ENCODE measurements at regions not wholly inside any gene's neighbourhood (a gene's known extent, or its start where the extent isn't known, plus 50 kb on each side); places are given as distances from the start of the nearest gene placed in this dataset.

DNA sequence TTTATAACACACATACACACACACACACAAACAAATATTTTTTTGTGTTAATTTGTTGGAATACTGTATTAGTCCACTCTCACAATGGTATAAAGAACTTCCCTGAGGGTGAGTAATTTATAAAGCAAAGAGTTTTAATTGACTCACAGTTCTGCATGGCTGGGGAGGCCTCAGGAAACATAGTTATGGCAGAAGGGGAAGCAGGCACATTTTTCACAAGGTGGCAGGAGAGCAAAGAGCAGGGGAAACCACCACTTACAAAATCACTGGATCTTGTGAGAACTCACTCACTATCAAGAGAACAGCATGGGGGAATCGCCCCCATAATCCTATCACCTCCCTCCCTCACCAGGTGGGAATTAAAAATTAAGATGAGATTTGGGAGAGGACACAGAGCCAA, 205.4 kb upstream of the PTPRD start:
- no peaks in the 10 kb centered on the region; the same call in 1 of the 2 replicates for H3K9me3 ChIP-seq (ENCODE audit: control insufficient read depth, insufficient read depth, low read length)
- H3K27ac ChIP-seq (ENCODE audit: low read depth, low read length), result no peak overlapping the region
- H3K4me3 ChIP-seq (ENCODE audit: low read depth, low read length), result no peak overlapping the region
- no peak overlapping the region for H3K9ac ChIP-seq (ENCODE audit: low read depth, low read length)
- no peaks in the 10 kb centered on the region for H3K36me3 ChIP-seq (ENCODE audit: control insufficient read depth, insufficient read depth, low read length)
- no peaks in the 10 kb centered on the region for H3K4me1 ChIP-seq (ENCODE audit: control insufficient read depth, insufficient read depth, low read length)
- no peaks in the 10 kb centered on the region for H3K27me3 ChIP-seq (ENCODE audit: control insufficient read depth, insufficient read depth, low read length)

DNA sequence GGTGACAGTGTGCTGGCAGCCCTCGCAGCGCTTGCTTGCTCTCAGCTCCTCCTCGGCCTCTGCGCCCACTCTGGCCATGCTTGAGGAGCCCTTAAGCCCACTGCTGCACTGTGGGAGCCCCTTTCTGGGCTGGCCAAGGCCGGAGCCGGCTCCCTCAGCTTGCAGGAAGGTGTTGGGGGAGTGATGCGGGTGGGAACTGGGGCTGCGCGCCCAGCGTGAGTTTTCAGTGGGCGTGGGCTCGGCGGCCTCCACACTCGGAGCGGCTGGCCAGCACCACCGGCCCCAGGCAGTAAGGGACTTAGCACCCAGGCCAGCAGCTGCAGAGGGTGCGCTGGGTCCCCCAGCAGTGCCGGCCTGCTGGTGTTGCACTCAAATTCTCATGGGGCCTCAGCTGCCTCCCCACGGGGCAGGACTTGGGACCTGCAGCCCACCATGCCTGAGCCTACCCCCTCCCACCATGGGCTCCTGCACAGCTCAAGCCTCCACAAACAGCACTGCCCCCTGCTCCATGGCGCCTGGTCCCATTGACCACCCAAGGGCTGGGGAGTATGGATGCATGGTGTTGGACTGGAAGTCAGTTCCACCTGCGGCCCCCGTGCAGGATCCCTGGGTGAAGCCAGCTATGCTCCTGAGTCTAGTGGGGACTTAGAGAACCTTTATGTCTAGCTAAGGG, 223.1 kb upstream of the PTPRD start:
- H3K4me3 ChIP-seq (ENCODE audit: low read depth, low read length), result no peak overlapping the region
- H3K9me3 ChIP-seq (ENCODE audit: control insufficient read depth, insufficient read depth, low read length), result no peaks in the 10 kb centered on the region
- H3K36me3 ChIP-seq (ENCODE audit: control insufficient read depth, insufficient read depth, low read length), result no peaks in the 10 kb centered on the region
- H3K4me1 ChIP-seq (ENCODE audit: control insufficient read depth, insufficient read depth, low read length), result no peaks in the 10 kb centered on the region
- no peak overlapping the region for H3K9ac ChIP-seq (ENCODE audit: low read depth, low read length)
- no peaks in the 10 kb centered on the region for H3K27me3 ChIP-seq (ENCODE audit: control insufficient read depth, insufficient read depth, low read length)
- no peak overlapping the region for H3K27ac ChIP-seq (ENCODE audit: low read depth, low read length)

DNA sequence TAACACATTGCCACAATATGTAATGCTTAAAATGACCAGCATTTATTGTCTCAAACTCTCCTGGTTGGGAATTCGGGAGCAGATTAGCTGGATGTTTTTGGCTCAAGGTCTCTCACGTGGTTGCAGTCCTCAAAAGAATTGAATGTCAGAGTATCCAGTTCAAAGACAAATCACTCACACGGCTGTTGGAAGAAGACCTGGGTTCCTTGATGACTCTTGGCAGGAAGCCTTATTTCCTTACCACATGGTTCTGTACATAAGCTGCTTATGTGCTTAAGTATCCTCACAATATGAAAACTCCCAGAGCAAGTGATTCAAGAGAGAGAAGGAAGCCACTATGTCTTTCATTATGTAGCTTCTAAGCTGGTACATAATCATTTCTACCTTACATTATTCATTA, 230.3 kb upstream of the PTPRD start:
- no peaks in the 10 kb centered on the region for H3K36me3 ChIP-seq (ENCODE audit: control insufficient read depth, insufficient read depth, low read length)
- no peaks in the 10 kb centered on the region for H3K27me3 ChIP-seq (ENCODE audit: control insufficient read depth, insufficient read depth, low read length)
- no peak overlapping the region for H3K27ac ChIP-seq (ENCODE audit: low read depth, low read length)
- H3K4me1 ChIP-seq (ENCODE audit: control insufficient read depth, insufficient read depth, low read length), result no peaks in the 10 kb centered on the region
- no peak overlapping the region for H3K9ac ChIP-seq (ENCODE audit: low read depth, low read length)
- no peak overlapping the region for H3K4me3 ChIP-seq (ENCODE audit: low read depth, low read length)
- H3K9me3 ChIP-seq (ENCODE audit: control insufficient read depth, insufficient read depth, low read length), result no peaks in the 10 kb centered on the region

DNA sequence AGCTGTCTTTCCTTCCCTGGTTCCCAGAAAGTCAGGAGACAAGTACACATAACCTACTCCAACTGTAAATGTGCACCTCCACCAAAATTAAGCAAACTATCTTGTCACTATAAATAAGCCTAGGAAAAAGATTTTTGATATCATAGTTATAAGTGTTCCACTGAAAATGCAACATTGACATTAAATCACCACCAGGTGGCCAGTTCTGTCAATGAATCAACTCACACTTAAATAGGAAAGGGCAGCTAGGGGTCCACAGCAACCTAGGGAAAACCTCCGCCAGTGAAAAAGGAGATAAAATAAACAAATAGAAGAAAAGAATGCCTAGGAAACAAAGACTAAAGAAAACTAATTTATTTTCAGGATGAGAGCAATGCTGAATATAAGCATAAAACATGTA, 243.0 kb upstream of the PTPRD start:
- H3K27ac ChIP-seq (ENCODE audit: low read depth, low read length), result no peak overlapping the region
- no peaks in the 10 kb centered on the region for H3K36me3 ChIP-seq (ENCODE audit: control insufficient read depth, insufficient read depth, low read length)
- no peaks in the 10 kb centered on the region for H3K4me1 ChIP-seq (ENCODE audit: control insufficient read depth, insufficient read depth, low read length)
- H3K4me3 ChIP-seq (ENCODE audit: low read depth, low read length), result no peak overlapping the region
- no peaks in the 10 kb centered on the region for H3K9me3 ChIP-seq (ENCODE audit: control insufficient read depth, insufficient read depth, low read length)
- H3K27me3 ChIP-seq (ENCODE audit: control insufficient read depth, insufficient read depth, low read length), result no peaks in the 10 kb centered on the region
- no peak overlapping the region for H3K9ac ChIP-seq (ENCODE audit: low read depth, low read length)

DNA sequence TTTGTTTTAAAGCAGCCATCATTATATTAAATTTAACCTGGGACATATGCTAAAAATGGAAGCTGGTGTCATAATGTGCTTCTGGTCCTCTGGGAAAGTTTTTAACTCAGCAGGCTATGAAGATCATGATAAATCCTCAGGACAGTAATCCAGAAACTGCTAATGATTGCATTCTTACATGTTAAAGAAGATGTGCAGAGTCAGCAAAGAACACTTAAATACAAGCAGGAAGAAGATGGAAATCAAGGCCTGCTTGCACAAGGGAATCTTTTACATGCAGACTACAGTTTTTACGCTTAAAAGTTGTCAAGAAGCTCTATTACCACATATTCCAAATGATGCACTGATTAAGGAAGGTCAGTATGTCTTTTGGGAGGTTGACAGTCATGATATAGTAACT, 246.0 kb upstream of the PTPRD start:
- Histone ChIP-seq H3K9ac (ENCODE audit: low read depth, low read length) (no peak overlapping the region), H3K4me3 (ENCODE audit: low read depth, low read length) (no peak overlapping the region), H3K9me3 (ENCODE audit: control insufficient read depth, insufficient read depth, low read length) (no peaks in the 10 kb centered on the region), H3K27me3 (ENCODE audit: control insufficient read depth, insufficient read depth, low read length) (no peaks in the 10 kb centered on the region), H3K36me3 (ENCODE audit: control insufficient read depth, insufficient read depth, low read length) (no peaks in the 10 kb centered on the region), H3K4me1 (ENCODE audit: control insufficient read depth, insufficient read depth, low read length) (no peaks in the 10 kb centered on the region), H3K27ac (ENCODE audit: low read depth, low read length) (no peak overlapping the region)

DNA sequence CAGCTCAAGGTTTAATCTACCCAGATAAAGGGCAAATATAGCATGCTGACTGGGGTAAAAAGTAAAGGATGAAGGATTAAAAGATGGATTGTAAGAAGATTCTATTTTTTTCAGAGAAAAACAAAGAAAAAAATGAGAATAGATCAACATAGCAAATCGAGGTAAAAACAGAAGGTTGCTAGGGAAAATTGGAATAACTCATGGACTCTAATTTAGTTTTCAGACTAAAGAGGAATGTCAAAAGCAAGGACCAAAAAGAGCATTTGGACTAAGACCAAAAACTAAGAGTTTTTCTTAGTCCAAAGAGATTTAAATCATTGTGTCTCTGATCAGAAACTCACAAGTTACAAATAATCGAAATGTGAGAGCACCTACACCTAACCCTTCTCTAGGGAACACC, 250.7 kb upstream of the PTPRD start:
- H3K4me1 ChIP-seq (ENCODE audit: control insufficient read depth, insufficient read depth, low read length), result no peaks in the 10 kb centered on the region
- no peak overlapping the region for H3K9ac ChIP-seq (ENCODE audit: low read depth, low read length)
- H3K4me3 ChIP-seq (ENCODE audit: low read depth, low read length), result no peak overlapping the region
- H3K36me3 ChIP-seq (ENCODE audit: control insufficient read depth, insufficient read depth, low read length), result no peaks in the 10 kb centered on the region
- H3K27me3 ChIP-seq (ENCODE audit: control insufficient read depth, insufficient read depth, low read length), result no peaks in the 10 kb centered on the region
- no peak overlapping the region for H3K27ac ChIP-seq (ENCODE audit: low read depth, low read length)
- H3K9me3 ChIP-seq (ENCODE audit: control insufficient read depth, insufficient read depth, low read length), result no peaks in the 10 kb centered on the region

DNA sequence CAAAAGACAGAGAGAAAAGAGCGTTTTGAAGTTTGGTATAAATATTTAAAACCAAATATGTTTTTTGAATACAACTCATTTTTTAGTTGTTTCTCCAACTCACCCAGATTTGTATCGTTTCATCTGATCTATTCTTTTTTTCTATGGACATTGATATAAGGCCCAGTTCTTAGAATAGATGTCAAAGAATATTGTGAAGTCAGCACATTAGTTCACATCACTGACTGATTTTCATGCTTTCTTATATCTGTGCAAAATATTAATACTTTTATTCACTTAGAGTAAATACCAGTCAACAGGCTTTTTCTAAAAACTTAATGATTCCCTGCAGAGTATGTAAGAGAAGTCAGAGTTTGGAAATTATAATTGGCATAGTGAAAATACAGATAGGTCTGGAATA, 254.4 kb upstream of the PTPRD start:
- Histone ChIP-seq H3K4me1 (ENCODE audit: control insufficient read depth, insufficient read depth, low read length) (0 out of 2 replicates have a peak, but pooled peaks cover 8% of the 10 kb centered on the region), H3K4me3 (ENCODE audit: low read depth, low read length) (no peak overlapping the region), H3K9me3 (ENCODE audit: control insufficient read depth, insufficient read depth, low read length) (peaks cover 11% of the 10 kb centered on the region), H3K27ac (ENCODE audit: low read depth, low read length) (no peak overlapping the region), H3K9ac (ENCODE audit: low read depth, low read length) (no peak overlapping the region), H3K27me3 (ENCODE audit: control insufficient read depth, insufficient read depth, low read length) (no peaks in the 10 kb centered on the region), H3K36me3 (ENCODE audit: control insufficient read depth, insufficient read depth, low read length) (no peaks in the 10 kb centered on the region)

DNA sequence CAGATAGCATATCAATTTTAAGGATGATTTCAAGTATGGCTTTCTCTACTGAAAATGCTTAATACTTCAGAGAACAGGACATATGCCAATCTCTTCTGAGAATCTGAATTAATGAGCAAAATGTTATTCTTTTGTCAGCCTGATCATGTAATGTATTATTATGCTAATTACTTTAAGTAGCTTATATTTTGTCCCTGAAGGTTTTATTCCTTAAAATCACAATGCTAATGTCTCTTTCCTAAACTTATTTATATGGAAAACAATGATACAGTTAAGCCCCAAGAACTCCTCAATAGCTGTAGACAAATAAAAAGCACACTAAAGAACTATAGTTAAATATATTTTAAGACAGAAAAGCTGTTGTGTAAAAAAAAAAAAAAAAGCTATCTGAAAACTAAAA, 256.9 kb upstream of the PTPRD start:
- Histone ChIP-seq H3K27me3 (ENCODE audit: control insufficient read depth, insufficient read depth, low read length) (no peaks in the 10 kb centered on the region), H3K4me1 (ENCODE audit: control insufficient read depth, insufficient read depth, low read length) (0 out of 2 replicates have a peak, but pooled peaks cover 8% of the 10 kb centered on the region), H3K27ac (ENCODE audit: low read depth, low read length) (no peak overlapping the region), H3K9ac (ENCODE audit: low read depth, low read length) (no peak overlapping the region), H3K9me3 (ENCODE audit: control insufficient read depth, insufficient read depth, low read length) (peaks cover 21% of the 10 kb centered on the region), H3K36me3 (ENCODE audit: control insufficient read depth, insufficient read depth, low read length) (no peaks in the 10 kb centered on the region), H3K4me3 (ENCODE audit: low read depth, low read length) (no peak overlapping the region; the same call in 1 of the 2 replicates)

DNA sequence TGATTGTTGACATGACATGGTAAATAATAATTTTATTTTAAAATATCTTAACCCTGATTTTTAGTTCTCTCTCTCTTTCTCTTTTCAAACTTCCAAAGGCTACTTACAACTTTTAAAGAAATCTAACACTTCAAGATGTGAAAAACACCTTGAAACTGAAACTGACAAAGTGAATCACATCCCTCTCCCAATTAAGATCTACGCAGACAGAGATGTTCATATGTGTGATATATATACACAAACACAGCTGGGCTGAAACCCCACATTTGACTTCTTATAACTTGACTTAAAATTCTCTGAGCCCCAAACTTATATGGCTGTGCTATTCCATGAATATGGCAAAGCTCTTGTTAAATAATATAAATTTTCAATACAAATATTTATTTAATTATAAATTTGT, 261.2 kb upstream of the PTPRD start:
- H3K4me3 ChIP-seq (ENCODE audit: low read depth, low read length), result no peak overlapping the region
- H3K9ac ChIP-seq (ENCODE audit: low read depth, low read length), result no peak overlapping the region
- H3K9me3 ChIP-seq (ENCODE audit: control insufficient read depth, insufficient read depth, low read length), result peaks cover 21% of the 10 kb centered on the region
- H3K4me1 ChIP-seq (ENCODE audit: control insufficient read depth, insufficient read depth, low read length), result 0 out of 2 replicates have a peak, but pooled peaks cover 8% of the 10 kb centered on the region
- no peak overlapping the region for H3K27ac ChIP-seq (ENCODE audit: low read depth, low read length)
- no peaks in the 10 kb centered on the region for H3K36me3 ChIP-seq (ENCODE audit: control insufficient read depth, insufficient read depth, low read length)
- H3K27me3 ChIP-seq (ENCODE audit: control insufficient read depth, insufficient read depth, low read length), result no peaks in the 10 kb centered on the region

DNA sequence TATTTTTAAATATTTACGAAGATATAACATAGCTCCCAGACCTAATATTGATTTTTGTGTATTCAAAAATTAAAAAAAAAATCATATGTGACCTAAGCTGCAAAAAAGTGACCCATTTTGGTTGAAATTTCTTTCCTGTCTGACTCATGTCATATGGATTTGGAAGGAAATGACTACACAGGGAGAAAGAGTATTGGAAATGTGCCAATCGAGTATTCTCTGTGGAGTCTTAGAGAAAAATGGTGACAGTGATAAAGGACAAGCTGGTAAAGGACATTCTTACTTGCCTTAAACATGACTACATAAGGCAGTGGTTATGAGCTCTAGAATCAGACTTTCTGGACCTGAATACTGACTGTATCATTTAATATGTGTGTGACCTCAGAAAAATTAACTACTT, 262.9 kb upstream of the PTPRD start:
- Histone ChIP-seq H3K4me1 (ENCODE audit: control insufficient read depth, insufficient read depth, low read length) (no peaks in the 10 kb centered on the region), H3K27me3 (ENCODE audit: control insufficient read depth, insufficient read depth, low read length) (no peaks in the 10 kb centered on the region), H3K4me3 (ENCODE audit: low read depth, low read length) (no peak overlapping the region), H3K9me3 (ENCODE audit: control insufficient read depth, insufficient read depth, low read length) (peaks cover 21% of the 10 kb centered on the region), H3K9ac (ENCODE audit: low read depth, low read length) (no peak overlapping the region), H3K36me3 (ENCODE audit: control insufficient read depth, insufficient read depth, low read length) (no peaks in the 10 kb centered on the region), H3K27ac (ENCODE audit: low read depth, low read length) (no peak overlapping the region)

DNA sequence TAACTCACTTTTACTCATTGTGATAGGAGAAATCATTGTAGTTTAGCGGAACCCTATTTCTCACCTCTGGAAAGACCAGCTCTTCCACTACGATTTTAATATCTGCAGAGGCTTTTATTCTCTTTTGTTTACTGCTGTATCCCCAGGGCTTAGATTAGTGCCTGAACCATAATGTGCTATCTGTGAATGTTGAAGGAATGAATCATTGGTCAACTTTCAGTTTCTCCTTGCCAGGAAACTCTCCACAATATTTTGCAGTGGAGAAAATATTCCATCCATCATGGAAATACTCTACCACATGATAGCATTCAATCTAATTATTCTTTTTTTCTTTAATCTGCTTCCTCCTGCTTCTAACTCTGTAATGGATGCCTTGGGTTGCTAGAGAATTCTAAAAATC, 263.5 kb upstream of the PTPRD start:
- Histone ChIP-seq H3K4me1 (ENCODE audit: control insufficient read depth, insufficient read depth, low read length) (no peaks in the 10 kb centered on the region), H3K9ac (ENCODE audit: low read depth, low read length) (no peak overlapping the region), H3K4me3 (ENCODE audit: low read depth, low read length) (no peak overlapping the region), H3K27me3 (ENCODE audit: control insufficient read depth, insufficient read depth, low read length) (no peaks in the 10 kb centered on the region), H3K9me3 (ENCODE audit: control insufficient read depth, insufficient read depth, low read length) (peaks cover 18% of the 10 kb centered on the region), H3K27ac (ENCODE audit: low read depth, low read length) (no peak overlapping the region), H3K36me3 (ENCODE audit: control insufficient read depth, insufficient read depth, low read length) (no peaks in the 10 kb centered on the region)
